IMR-90 (cell line): ENCODE measurements at regions not wholly inside any gene's neighbourhood (a gene's known extent, or its start where the extent isn't known, plus 50 kb on each side); places are given as distances from the start of the nearest gene placed in this dataset.

Experiments
- ATAC-seq: fragments of 200-7000 bp; cut with Tn5 transposase; 2 replicates; pipeline ENCODE4 v1.9.1; 2020; ENCODE audit warnings: low read depth, mild to moderate bottlenecking, moderate library complexity
- BruUV-seq: library from RNA; stranded (reverse); fragments of 400-500 nt; replicated peaks from 2 replicates; lab custom pipeline; 2021; lab: Mats Ljungman, UMichigan
- CTCF ChIA-PET: fragments of 300-600 bp; formaldehyde crosslinking; extraction: SDS; loops from one replicate; lab custom pipeline; 2021; ENCODE audit warnings: antibody characterized with exemption; lab: Yijun Ruan, JAX
- POLR2A ChIA-PET: fragments of 300-600 bp; sonication (Branson Sonifier 250); formaldehyde crosslinking; loops from one replicate; lab custom pipeline; 2022; ENCODE audit warnings: antibody characterized with exemption; ENCODE audit not compliant: unreplicated experiment; lab: Charles Lee
- DNase-seq: peaks from one replicate; pipeline ENCODE4 v3.0.0; 2013
- H2AFZ ChIP-seq: replicated peaks from 2 replicates; pipeline ENCODE3; 2013; ENCODE audit warnings: low read length, mild to moderate bottlenecking; ENCODE audit not compliant: poor library complexity
- H2AK5ac ChIP-seq: 2 replicates; pipeline ENCODE4 v1.6.1; 2013; ENCODE audit warnings: low read depth, low read length, inconsistent platforms
- H2AK9ac ChIP-seq: replicated peaks from 2 replicates; pipeline ENCODE3; 2013; ENCODE audit warnings: mild to moderate bottlenecking, low read depth, low read length, moderate library complexity; ENCODE audit not compliant: poor library complexity
- H2BK120ac ChIP-seq: 2 replicates; pipeline ENCODE4 v1.6.1; 2013; ENCODE audit warnings: low read depth, low read length, inconsistent platforms
- H2BK15ac ChIP-seq: 3 replicates; pipeline ENCODE4 v1.6.1; 2013; ENCODE audit warnings: low read depth, low read length, inconsistent platforms
- H2BK20ac ChIP-seq: 2 replicates; pipeline ENCODE4 v1.6.1; 2013; ENCODE audit warnings: low read depth, mild to moderate bottlenecking, inconsistent platforms, low read length, moderate library complexity
- H2BK5ac ChIP-seq: 2 replicates; pipeline ENCODE4 v1.6.1; 2013; ENCODE audit warnings: mild to moderate bottlenecking, low read depth, low read length, inconsistent platforms; ENCODE audit not compliant: poor library complexity, severe bottlenecking
- H3K14ac ChIP-seq: replicated peaks from 2 replicates; pipeline ENCODE4 v1.6.1; 2013; ENCODE audit warnings: low read depth, low read length, inconsistent platforms
- H3K18ac ChIP-seq: 2 replicates; pipeline ENCODE4 v1.6.1; 2013; ENCODE audit warnings: low read depth, low read length, control low read depth
- H3K23ac ChIP-seq: 2 replicates; pipeline ENCODE4 v1.6.1; 2013; ENCODE audit warnings: low read depth, low read length, inconsistent platforms
- H3K27ac ChIP-seq: 2 replicates; pipeline ENCODE4 v1.5.1; 2013; ENCODE audit warnings: mild to moderate bottlenecking, control low read depth, low read length; ENCODE audit not compliant: insufficient read depth
- H3K27me3 ChIP-seq: 2 replicates; pipeline ENCODE4 v1.6.1; 2013; ENCODE audit warnings: low read length; ENCODE audit not compliant: control insufficient read depth, insufficient read depth
- H3K36me3 ChIP-seq: 2 replicates; pipeline ENCODE4 v1.6.1; 2013; ENCODE audit warnings: low read length, mixed read lengths; ENCODE audit not compliant: control insufficient read depth, insufficient read depth
- H3K4ac ChIP-seq: 2 replicates; pipeline ENCODE4 v1.6.1; 2013; ENCODE audit warnings: low read depth, low read length, inconsistent platforms
- H3K4me1 ChIP-seq: 2 replicates; pipeline ENCODE4 v1.6.1; 2013; ENCODE audit warnings: low read length, mixed read lengths; ENCODE audit not compliant: control insufficient read depth, insufficient read depth
- H3K4me2 ChIP-seq: 2 replicates; pipeline ENCODE4 v1.6.1; 2013; ENCODE audit warnings: low read depth, mild to moderate bottlenecking, control low read depth, low read length, moderate library complexity
- H3K4me3 ChIP-seq: 2 replicates; pipeline ENCODE4 v1.5.1; 2013; ENCODE audit warnings: low read depth, mild to moderate bottlenecking, control low read depth, low read length, moderate library complexity; ENCODE audit not compliant: insufficient read depth
- H3K56ac ChIP-seq: 2 replicates; pipeline ENCODE4 v1.6.1; 2013; ENCODE audit warnings: low read length, inconsistent platforms; ENCODE audit not compliant: insufficient read depth; ENCODE audit errors: extremely low read depth
- H3K79me1 ChIP-seq, 2 experiments: 2 replicates each; pipeline ENCODE4 v1.6.1; 2013; ENCODE audit warnings: low read length in 2 of 2, inconsistent platforms in 1 of 2, low read depth in 1 of 2
- H3K9ac ChIP-seq: 2 replicates; pipeline ENCODE4 v1.6.1; 2013; ENCODE audit warnings: low read depth, low read length, control low read depth
- H3K9me1 ChIP-seq: 2 replicates; pipeline ENCODE4 v1.6.1; 2013; ENCODE audit warnings: low read length, inconsistent platforms; ENCODE audit not compliant: insufficient read depth
- H3K9me3 ChIP-seq: 2 replicates; pipeline ENCODE4 v1.6.1; 2013; ENCODE audit warnings: low read length; ENCODE audit not compliant: control insufficient read depth, insufficient read depth
- H4K20me1 ChIP-seq: 2 replicates; pipeline ENCODE4 v1.6.1; 2013; ENCODE audit warnings: low read length, inconsistent platforms; ENCODE audit not compliant: insufficient read depth
- H4K5ac ChIP-seq: 2 replicates; pipeline ENCODE4 v1.6.1; 2013; ENCODE audit warnings: mild to moderate bottlenecking, low read depth, low read length, control low read depth
- H4K8ac ChIP-seq, 2 experiments: 2 replicates each; pipeline ENCODE4 v1.6.1; 2013; ENCODE audit warnings: low read depth in 2 of 2, low read length in 2 of 2, control low read depth in 1 of 2, inconsistent platforms in 1 of 2
- H4K91ac ChIP-seq: 2 replicates; pipeline ENCODE4 v1.6.1; 2013; ENCODE audit warnings: low read depth, low read length, inconsistent platforms; ENCODE audit not compliant: insufficient read depth
- CEBPB ChIP-seq: IDR thresholded peaks from 2 replicates; pipeline ENCODE4 v1.6.1; 2012; ENCODE audit warnings: low read depth, low read length, improper control_type of control experiment
- ELK1 ChIP-seq: fragments of 150-350 bp; IDR thresholded peaks from 2 replicates; pipeline ENCODE4 v1.6.1; 2016; ENCODE audit warnings: low read depth, mild to moderate bottlenecking, low read length, moderate library complexity, borderline replicate concordance
- MAZ ChIP-seq: IDR thresholded peaks from 2 replicates; pipeline ENCODE4 v1.6.1; 2012; ENCODE audit warnings: low read depth, mild to moderate bottlenecking, low read length, improper control_type of control experiment, moderate library complexity, borderline replicate concordance
- NFE2L2 ChIP-seq: fragments of 150-350 bp; IDR thresholded peaks from 2 replicates; pipeline ENCODE4 v1.6.1; 2016; ENCODE audit warnings: low read depth, mild to moderate bottlenecking, low read length
- RFX5 ChIP-seq: IDR thresholded peaks from 2 replicates; pipeline ENCODE4 v1.8.0; 2012; ENCODE audit warnings: low read depth, mild to moderate bottlenecking, low read length, moderate library complexity
- SMC3 ChIP-seq: fragments of 150-350 bp; IDR thresholded peaks from 2 replicates; pipeline ENCODE4 v1.6.1; 2016; ENCODE audit warnings: low read depth, mild to moderate bottlenecking, antibody characterized with exemption, low read length, moderate library complexity
- WGBS, 2 experiments: methylation state at CpG; one replicate each; pipeline versions ENCODE4 v1.1.5 to v1.1.7; 2013; ENCODE audit warnings: missing lambda C conversion rate in 2 of 2; ENCODE audit not compliant: insufficient read length in 1 of 2; ENCODE audit errors: extremely low coverage in 2 of 2; 5-methylcytosine and 5-hydroxymethylcytosine counted together
- dilution Hi-C: fragments of 300-500 bp; cut with HindIII; formaldehyde crosslinking; loops from one replicate; pipeline ENCODE4 v1.14.3; 2018; ENCODE audit warnings: low sequenced_read_pairs; ENCODE audit not compliant: unreplicated experiment
- in situ Hi-C: fragments of 300-500 bp; cut with MboI; formaldehyde crosslinking; loops from 3 replicates; pipeline ENCODE4 v1.14.3; 2019; ENCODE audit warnings: low sequenced_read_pairs, inconsistent platforms, mixed read lengths
- intact Hi-C: fragments of 100-400 bp; cut with micrococcal nuclease; formaldehyde crosslinking; loops from 2 replicates; pipeline ENCODE4 v1.10.0; 2022
- TF ChIP-seq, protein P1 (sequence below): conservative IDR thresholded peaks from 2 replicates; pipeline ENCODE4 v1.5.1; 2012; ENCODE audit warnings: mild to moderate bottlenecking, low read depth, low read length, improper control_type of control experiment

- no peak overlapping the region for H3K4me3 ChIP-seq
- no peak for TF ChIP-seq SMC3
- no peak for TF ChIP-seq RFX5
- TF ChIP-seq MAZ, result no peak
- TF ChIP-seq NFE2L2, result no peak
- no peak for TF ChIP-seq CEBPB
- TF ChIP-seq, protein P1, sequence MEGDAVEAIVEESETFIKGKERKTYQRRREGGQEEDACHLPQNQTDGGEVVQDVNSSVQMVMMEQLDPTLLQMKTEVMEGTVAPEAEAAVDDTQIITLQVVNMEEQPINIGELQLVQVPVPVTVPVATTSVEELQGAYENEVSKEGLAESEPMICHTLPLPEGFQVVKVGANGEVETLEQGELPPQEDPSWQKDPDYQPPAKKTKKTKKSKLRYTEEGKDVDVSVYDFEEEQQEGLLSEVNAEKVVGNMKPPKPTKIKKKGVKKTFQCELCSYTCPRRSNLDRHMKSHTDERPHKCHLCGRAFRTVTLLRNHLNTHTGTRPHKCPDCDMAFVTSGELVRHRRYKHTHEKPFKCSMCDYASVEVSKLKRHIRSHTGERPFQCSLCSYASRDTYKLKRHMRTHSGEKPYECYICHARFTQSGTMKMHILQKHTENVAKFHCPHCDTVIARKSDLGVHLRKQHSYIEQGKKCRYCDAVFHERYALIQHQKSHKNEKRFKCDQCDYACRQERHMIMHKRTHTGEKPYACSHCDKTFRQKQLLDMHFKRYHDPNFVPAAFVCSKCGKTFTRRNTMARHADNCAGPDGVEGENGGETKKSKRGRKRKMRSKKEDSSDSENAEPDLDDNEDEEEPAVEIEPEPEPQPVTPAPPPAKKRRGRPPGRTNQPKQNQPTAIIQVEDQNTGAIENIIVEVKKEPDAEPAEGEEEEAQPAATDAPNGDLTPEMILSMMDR, result peak; percentile 19; the same call in 1 of the 2 replicates
- no peak for TF ChIP-seq ELK1
- H3K14ac ChIP-seq, result no peak overlapping the region
- intact Hi-C loops, result no loop called here
- H4K20me1 ChIP-seq, result no peaks in the 10 kb centered on the region
- in situ Hi-C loops, result no loop called here
- ATAC-seq (no peak), DNase-seq (no peak)
- no TSS peak for BruUV-seq
- H3K4ac ChIP-seq, result no peak overlapping the region
- no peak overlapping the region for H3K23ac ChIP-seq
- no peak overlapping the region for H3K56ac ChIP-seq
- no CpG with 5 or more reads among the region's 2 CpGs for WGBS, 2 experiments
- no peaks in the 10 kb centered on the region for H3K36me3 ChIP-seq
- no peak overlapping the region for H2BK20ac ChIP-seq
- H3K18ac ChIP-seq, result no peak overlapping the region
- no peak overlapping the region for H3K9ac ChIP-seq
- H4K8ac ChIP-seq, result no peak overlapping the region
- H2BK5ac ChIP-seq, result no peak overlapping the region
- H3K27ac ChIP-seq, result no peak overlapping the region
- H4K5ac ChIP-seq, result no peak overlapping the region
- no peaks in the 10 kb centered on the region for H3K79me1 ChIP-seq
- no peak overlapping the region for H2BK120ac ChIP-seq
- ChIA-PET POLR2A (no interaction called here), CTCF (interaction anchor here (0.8 kb wide), 1 partner anchor 8 kb away, joined by 3 read pairs; no protein-coding TSS in a partner anchor)
- no peak overlapping the region for H2AK5ac ChIP-seq
- H2AFZ ChIP-seq, result no peak overlapping the region
- dilution Hi-C loops, result no loop called here
- no peaks in the 10 kb centered on the region for H3K9me1 ChIP-seq
- H3K9me3 ChIP-seq, result no peaks in the 10 kb centered on the region
- no peaks in the 10 kb centered on the region for H3K27me3 ChIP-seq
- H2BK15ac ChIP-seq, result no peak overlapping the region
- H2AK9ac ChIP-seq, result no peak overlapping the region
- H3K4me1 ChIP-seq, result no peaks in the 10 kb centered on the region
- no peak overlapping the region for H4K91ac ChIP-seq
- H3K4me2 ChIP-seq, result no peak overlapping the region
Observed at GRCh38 chr2:88950010-88950409, 258.5 kb downstream of the RPIA start.
